ENCODE measurements at regions not wholly inside any gene's neighbourhood (a gene's known extent, or its start where the extent isn't known, plus 50 kb on each side); places are given as distances from the start of the nearest gene placed in this dataset.
A peak's percentile ranks its signal among the peaks of the same experiment; 100 is the strongest.

- Mint-ChIP-seq H3K4me1 (no peaks in the 10 kb centered on the region), H3K9me3 (peaks cover 0 to 2% (median 0%) of the 10 kb centered on the region in 3 donors), H3K27ac (no peak overlapping the region), H3K4me3 (no peak overlapping the region), H3K27me3 (no peaks in the 10 kb centered on the region), H3K36me3 (no peaks in the 10 kb centered on the region)
- no peak overlapping the region for H3K4me3 ChIP-seq (ENCODE audit: control insufficient read depth in 1 of 2, extremely low read depth in 1 of 2, low read length in 1 of 2)
- H3K4me1 ChIP-seq (ENCODE audit: control insufficient read depth in 1 of 2, extremely low read depth in 1 of 2, insufficient read depth in 2 of 2, low read length in 2 of 2): no peaks in the 10 kb centered on the region
- CTCF ChIA-PET: interaction anchor here (0.5 to 0.6 kb wide), 2 partner anchors 61 to 543 kb away, joined by 3 read pairs; no protein-coding TSS in a partner anchor
- H3K36me3 ChIP-seq (ENCODE audit: control insufficient read depth in 2 of 2, extremely low read depth in 1 of 2, insufficient read depth in 1 of 2, low read length in 1 of 2): no peaks in the 10 kb centered on the region
- no peaks in the 10 kb centered on the region for H3K27me3 ChIP-seq (replicated peaks in 1 of 2; ENCODE audit: control insufficient read depth in 2 of 2, extremely low read depth in 1 of 2, insufficient read depth in 2 of 2, low read length in 1 of 2)
- POLR2A ChIA-PET: no interaction called here
- WGBS (ENCODE audit: insufficient coverage): 17% methylated on average over 1 of the region's 3 CpGs
- no peaks in the 10 kb centered on the region for H3K9me3 ChIP-seq
- no peak overlapping the region for H3K27ac ChIP-seq (ENCODE audit: low read length)
- DNase-seq: no peak
- ATAC-seq (replicated peaks in 1 of 4): no peak
These were observed 248.1 kb downstream of the MTERF1 start for GRCh38 chr7:91632234-91632940.

DNA sequence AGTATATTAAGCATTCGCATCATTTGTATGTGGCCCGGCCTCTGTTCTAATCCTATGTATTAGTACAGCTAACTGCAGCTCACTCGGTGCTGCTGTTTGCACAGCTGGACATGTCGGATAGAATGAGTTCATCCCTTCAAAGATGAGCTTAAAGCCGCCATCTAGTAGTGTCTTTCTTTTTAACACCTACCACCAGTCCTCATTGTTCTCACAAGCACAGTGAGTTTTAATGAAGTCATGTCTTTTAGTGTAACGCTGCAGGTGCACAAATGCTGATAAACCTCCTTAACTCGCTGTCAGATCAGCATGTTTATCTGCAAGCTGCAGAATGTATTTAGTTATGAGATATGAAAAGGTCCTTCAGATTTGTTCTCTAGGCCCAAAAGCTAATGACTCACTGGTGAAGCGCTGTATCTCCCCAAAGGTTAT lies 247.5 kb downstream of the MTERF1 start:
- peaks cover 0 to 3% (median 2%) of the 10 kb centered on the region in 3 donors for H3K9me3 Mint-ChIP-seq
- Histone ChIP-seq H3K4me1 (ENCODE audit: control insufficient read depth in 1 of 2, extremely low read depth in 1 of 2, insufficient read depth in 2 of 2, low read length in 2 of 2) (no peaks in the 10 kb centered on the region), H3K9me3 (no peaks in the 10 kb centered on the region), H3K36me3 (ENCODE audit: control insufficient read depth in 2 of 2, extremely low read depth in 1 of 2, insufficient read depth in 1 of 2, low read length in 1 of 2) (no peaks in the 10 kb centered on the region), H3K27me3 (replicated peaks in 1 of 2; ENCODE audit: control insufficient read depth in 2 of 2, extremely low read depth in 1 of 2, insufficient read depth in 2 of 2, low read length in 1 of 2) (no peaks in the 10 kb centered on the region), H3K4me3 (ENCODE audit: control insufficient read depth in 1 of 2, extremely low read depth in 1 of 2, low read length in 1 of 2) (no peak overlapping the region), H3K27ac (ENCODE audit: low read length) (no peak overlapping the region)
- H3K4me3 Mint-ChIP-seq: no peak overlapping the region
- 95% methylated on average over 4 of the region's 8 CpGs for WGBS (ENCODE audit: insufficient coverage)
- H3K27ac Mint-ChIP-seq: no peak overlapping the region
- no peaks in the 10 kb centered on the region for H3K36me3 Mint-ChIP-seq
- ChIA-PET CTCF (interaction anchor here in 1 of 2 donors (0.5 kb wide), 1 partner anchor 60 kb away, joined by 3 read pairs; no protein-coding TSS in a partner anchor), POLR2A (no interaction called here)
- no peaks in the 10 kb centered on the region for H3K4me1 Mint-ChIP-seq
- ATAC-seq (replicated peaks in 1 of 4) (no peak), DNase-seq (no peak)
- no peaks in the 10 kb centered on the region for H3K27me3 Mint-ChIP-seq

DNA sequence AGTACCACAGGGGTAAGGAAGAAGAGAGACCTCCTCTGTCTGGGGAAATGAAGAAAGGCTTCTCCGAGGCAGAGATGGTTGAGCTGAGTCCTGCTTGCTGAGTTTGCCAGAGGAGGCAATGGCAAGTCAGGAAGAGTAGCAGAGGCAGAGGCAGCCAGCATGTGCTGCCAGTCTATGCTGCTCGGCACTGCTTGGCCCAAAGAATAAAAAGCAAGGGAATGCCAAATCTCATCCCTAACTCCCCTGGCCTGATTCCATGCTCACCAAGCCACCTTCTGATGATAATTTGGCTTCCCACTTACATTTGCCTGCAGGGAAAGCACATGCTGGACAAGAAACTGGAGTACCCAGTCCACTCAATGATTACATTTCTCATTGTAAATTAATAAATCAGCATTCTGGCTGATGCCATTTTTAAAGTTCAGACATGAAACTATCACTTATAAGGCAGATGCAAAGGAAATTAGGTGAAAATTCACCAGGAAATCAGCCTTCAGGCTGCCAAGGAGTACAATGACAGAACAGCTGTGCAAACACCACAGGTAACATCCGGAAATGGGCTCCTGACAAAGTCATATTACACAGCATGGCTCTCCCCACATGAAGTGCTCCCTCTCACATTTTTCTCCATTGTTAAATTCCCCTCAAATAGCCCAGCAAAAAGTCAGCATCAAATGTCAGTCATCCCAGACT lies 245.9 kb downstream of the MTERF1 start:
- DNase-seq (no peak), ATAC-seq (replicated peaks in 1 of 4) (no peak)
- Histone ChIP-seq H3K27ac (ENCODE audit: low read length) (no peak overlapping the region), H3K27me3 (replicated peaks in 1 of 2; ENCODE audit: control insufficient read depth in 2 of 2, extremely low read depth in 1 of 2, insufficient read depth in 2 of 2, low read length in 1 of 2) (no peaks in the 10 kb centered on the region), H3K4me3 (ENCODE audit: control insufficient read depth in 1 of 2, extremely low read depth in 1 of 2, low read length in 1 of 2) (no peak overlapping the region), H3K4me1 (ENCODE audit: control insufficient read depth in 1 of 2, extremely low read depth in 1 of 2, insufficient read depth in 2 of 2, low read length in 2 of 2) (no peaks in the 10 kb centered on the region), H3K36me3 (ENCODE audit: control insufficient read depth in 2 of 2, extremely low read depth in 1 of 2, insufficient read depth in 1 of 2, low read length in 1 of 2) (no peaks in the 10 kb centered on the region), H3K9me3 (no peaks in the 10 kb centered on the region)
- H3K27ac Mint-ChIP-seq: no peak overlapping the region
- CTCF ChIA-PET: no interaction called here
- POLR2A ChIA-PET: no interaction called here
- no peak overlapping the region for H3K4me3 Mint-ChIP-seq
- H3K27me3 Mint-ChIP-seq: no peaks in the 10 kb centered on the region
- peaks cover 0 to 7% (median 2%) of the 10 kb centered on the region in 3 donors for H3K9me3 Mint-ChIP-seq
- H3K4me1 Mint-ChIP-seq: no peaks in the 10 kb centered on the region
- no peaks in the 10 kb centered on the region for H3K36me3 Mint-ChIP-seq
- 88% methylated on average over 3 of the region's 3 CpGs for WGBS (ENCODE audit: insufficient coverage)

DNA sequence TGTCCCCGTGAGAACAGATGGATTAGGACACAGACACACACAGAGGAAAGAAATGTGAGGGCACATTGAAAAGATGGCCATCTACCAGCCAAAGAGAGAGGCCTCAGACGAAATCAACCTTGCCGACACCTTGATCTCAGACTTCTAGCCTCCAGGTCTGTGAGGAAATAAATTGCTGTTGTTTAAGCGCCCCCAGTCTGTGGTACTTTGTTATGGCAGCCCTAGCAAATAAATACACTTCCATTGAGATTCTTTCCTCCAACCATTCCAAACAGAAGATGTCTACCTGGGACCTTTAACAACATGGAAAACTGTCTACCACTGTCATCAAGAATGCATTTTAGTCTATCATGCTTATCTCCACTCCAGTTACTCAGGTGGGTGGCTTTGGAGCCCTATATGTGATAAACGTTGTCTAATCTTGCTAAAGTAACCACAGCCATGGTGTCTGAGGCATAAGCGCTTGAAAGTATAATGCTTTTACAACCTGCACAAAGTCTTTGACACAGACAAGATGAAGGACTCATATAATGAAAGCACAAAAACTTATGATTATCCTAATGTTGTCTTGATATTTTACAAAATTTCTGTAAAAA lies 244.3 kb downstream of the MTERF1 start:
- Histone ChIP-seq H3K4me3 (ENCODE audit: control insufficient read depth in 1 of 2, extremely low read depth in 1 of 2, low read length in 1 of 2) (no peak overlapping the region), H3K4me1 (ENCODE audit: control insufficient read depth in 1 of 2, extremely low read depth in 1 of 2, insufficient read depth in 2 of 2, low read length in 2 of 2) (no peaks in the 10 kb centered on the region), H3K9me3 (no peaks in the 10 kb centered on the region), H3K27ac (ENCODE audit: low read length) (no peak overlapping the region), H3K36me3 (ENCODE audit: control insufficient read depth in 2 of 2, extremely low read depth in 1 of 2, insufficient read depth in 1 of 2, low read length in 1 of 2) (no peaks in the 10 kb centered on the region), H3K27me3 (replicated peaks in 1 of 2; ENCODE audit: control insufficient read depth in 2 of 2, extremely low read depth in 1 of 2, insufficient read depth in 2 of 2, low read length in 1 of 2) (no peaks in the 10 kb centered on the region)
- Mint-ChIP-seq H3K9me3 (peaks cover 0 to 7% (median 2%) of the 10 kb centered on the region in 3 donors), H3K27me3 (no peaks in the 10 kb centered on the region), H3K36me3 (no peaks in the 10 kb centered on the region), H3K4me3 (no peak overlapping the region), H3K4me1 (no peaks in the 10 kb centered on the region), H3K27ac (no peak overlapping the region)
- ATAC-seq (replicated peaks in 1 of 4): no peak
- ChIA-PET CTCF (no interaction called here), POLR2A (no interaction called here)
- peak in 1 of 35 experiments; percentile 9 for DNase-seq
- WGBS (ENCODE audit: insufficient coverage): 62% methylated on average over 2 of the region's 6 CpGs

GRCh38 chr7:91636728-91637127 lies 243.8 kb downstream of the MTERF1 start:
- ChIA-PET POLR2A (no interaction called here), CTCF (no interaction called here)
- H3K9me3 ChIP-seq: no peaks in the 10 kb centered on the region
- no peaks in the 10 kb centered on the region for H3K4me1 ChIP-seq (ENCODE audit: control insufficient read depth in 1 of 2, extremely low read depth in 1 of 2, insufficient read depth in 2 of 2, low read length in 2 of 2)
- no peaks in the 10 kb centered on the region for H3K27me3 ChIP-seq (replicated peaks in 1 of 2; ENCODE audit: control insufficient read depth in 2 of 2, extremely low read depth in 1 of 2, insufficient read depth in 2 of 2, low read length in 1 of 2)
- DNase-seq (no peak), ATAC-seq (replicated peaks in 1 of 4) (no peak)
- Mint-ChIP-seq H3K4me3 (no peak overlapping the region), H3K27ac (no peak overlapping the region), H3K4me1 (no peaks in the 10 kb centered on the region), H3K9me3 (peaks cover 0 to 7% (median 2%) of the 10 kb centered on the region in 3 donors), H3K36me3 (no peaks in the 10 kb centered on the region), H3K27me3 (no peaks in the 10 kb centered on the region)
- H3K4me3 ChIP-seq (ENCODE audit: control insufficient read depth in 1 of 2, extremely low read depth in 1 of 2, low read length in 1 of 2): no peak overlapping the region
- no peaks in the 10 kb centered on the region for H3K36me3 ChIP-seq (ENCODE audit: control insufficient read depth in 2 of 2, extremely low read depth in 1 of 2, insufficient read depth in 1 of 2, low read length in 1 of 2)
- WGBS (ENCODE audit: insufficient coverage): no CpG with 5 or more reads among the region's 2 CpGs
- no peak overlapping the region for H3K27ac ChIP-seq (ENCODE audit: low read length)

DNA sequence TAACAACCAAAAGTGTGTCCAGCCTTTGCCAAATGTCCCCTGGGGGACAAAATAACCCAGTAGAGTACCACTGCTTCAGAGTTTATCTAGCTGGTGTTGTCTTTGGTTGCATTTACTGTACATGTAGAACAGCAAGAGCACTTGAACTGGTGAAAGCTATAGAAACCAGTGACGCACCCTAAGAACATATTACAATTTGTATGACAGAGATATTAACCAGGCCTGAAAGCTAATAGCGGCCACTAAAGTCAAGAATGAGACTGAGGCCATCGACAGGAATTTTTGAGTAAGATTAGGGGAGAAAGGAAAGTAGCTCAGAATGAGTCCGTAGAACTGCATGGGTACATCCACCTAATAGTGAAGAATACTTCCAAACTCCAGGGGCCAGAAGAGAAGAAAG lies 236.2 kb downstream of the MTERF1 start:
- no peaks in the 10 kb centered on the region for H3K36me3 Mint-ChIP-seq

More for the DNA sequence above, 236.2 kb downstream of the MTERF1 start:
- no peak for ATAC-seq (replicated peaks in 1 of 4)
- no peak overlapping the region for H3K4me3 ChIP-seq (ENCODE audit: control insufficient read depth in 1 of 2, extremely low read depth in 1 of 2, low read length in 1 of 2)
- H3K9me3 Mint-ChIP-seq: peaks cover 0 to 9% (median 6%) of the 10 kb centered on the region in 3 donors
- no peak overlapping the region for H3K4me3 Mint-ChIP-seq
- H3K27me3 Mint-ChIP-seq: peaks cover 0 to 4% of the 10 kb centered on the region in 2 donors
- no peak for DNase-seq
- ChIA-PET POLR2A (no interaction called here), CTCF (no interaction called here)
- no peaks in the 10 kb centered on the region for H3K9me3 ChIP-seq
- no peak overlapping the region for H3K27ac Mint-ChIP-seq
- H3K27me3 ChIP-seq (replicated peaks in 1 of 2; ENCODE audit: control insufficient read depth in 2 of 2, extremely low read depth in 1 of 2, insufficient read depth in 2 of 2, low read length in 1 of 2): no peaks in the 10 kb centered on the region
- WGBS (ENCODE audit: insufficient coverage): no CpG with 5 or more reads among the region's 4 CpGs
- H3K36me3 ChIP-seq (ENCODE audit: control insufficient read depth in 2 of 2, extremely low read depth in 1 of 2, insufficient read depth in 1 of 2, low read length in 1 of 2): no peaks in the 10 kb centered on the region
- H3K27ac ChIP-seq (ENCODE audit: low read length): no peak overlapping the region
- H3K4me1 Mint-ChIP-seq: no peaks in the 10 kb centered on the region
- H3K4me1 ChIP-seq (ENCODE audit: control insufficient read depth in 1 of 2, extremely low read depth in 1 of 2, insufficient read depth in 2 of 2, low read length in 2 of 2): no peaks in the 10 kb centered on the region
